ENCODE measurements at regions not wholly inside any gene's neighbourhood (a gene's known extent, or its start where the extent isn't known, plus 50 kb on each side); places are given as distances from the start of the nearest gene placed in this dataset.

GRCh38 chr5:52657247-52657645 is 130.5 kb upstream of the ITGA1 start:
- TF ChIP-seq POLR2AphosphoS5 (IDR thresholded peaks at IDR 0.05; ENCODE audit: low read depth, low read length) = no peak
- no peak for TF ChIP-seq POLR2A (IDR thresholded peaks at IDR 0.05; ENCODE audit: low read depth, low read length)
- no peak for TF ChIP-seq TAF1 (IDR thresholded peaks at IDR 0.05; ENCODE audit: borderline replicate concordance, low read depth, low read length)

All from GM12892 (cell line).